ENCODE measurements at regions not wholly inside any gene's neighbourhood (a gene's known extent, or its start where the extent isn't known, plus 50 kb on each side); places are given as distances from the start of the nearest gene placed in this dataset.

- in situ Hi-C loops (cut with MboI; ENCODE audit: low sequenced_read_pairs) (no loop called here), dilution Hi-C loops (cut with HindIII; ENCODE audit: low sequenced_read_pairs, unreplicated experiment) (no loop called here), intact Hi-C loops (cut with micrococcal nuclease) (no loop called here)
- H3K9ac ChIP-seq (ENCODE audit: low read depth, low read length): no peak overlapping the region
- no peak overlapping the region for H3K4me3 ChIP-seq (ENCODE audit: insufficient read depth, low read depth, low read length)
- DNase-seq (no peak), ATAC-seq (ENCODE audit: low read depth) (no peak)
- H4K5ac ChIP-seq (ENCODE audit: low read depth, low read length): no peak overlapping the region
- no peak overlapping the region for H2BK5ac ChIP-seq (ENCODE audit: low read depth, low read length, poor library complexity, severe bottlenecking)
- CTCF ChIA-PET: no interaction called here
- H4K8ac ChIP-seq (ENCODE audit: low read depth in 2 of 2, low read length in 2 of 2): no peak overlapping the region
- BruUV-seq (replicated peaks): no TSS peak
- H3K79me1 ChIP-seq (ENCODE audit: low read depth in 1 of 2, low read length in 2 of 2): no peaks in the 10 kb centered on the region
- WGBS, 2 experiments (ENCODE audit: extremely low coverage in 2 of 2, insufficient read length in 1 of 2): no CpG with 5 or more reads among the region's 1 CpG
- H3K4me1 ChIP-seq (ENCODE audit: control insufficient read depth, insufficient read depth, low read length): no peaks in the 10 kb centered on the region
- no peaks in the 10 kb centered on the region for H3K9me1 ChIP-seq (ENCODE audit: insufficient read depth, low read length)
- POLR2A ChIA-PET (ENCODE audit: unreplicated experiment): no interaction called here
- no peaks in the 10 kb centered on the region for H3K9me3 ChIP-seq (ENCODE audit: control insufficient read depth, insufficient read depth, low read length)
- H3K14ac ChIP-seq (replicated peaks; ENCODE audit: low read depth, low read length): no peak overlapping the region
- no peak overlapping the region for H2BK15ac ChIP-seq (ENCODE audit: low read depth, low read length)
- no peak overlapping the region for H3K18ac ChIP-seq (ENCODE audit: low read depth, low read length)
- H3K27ac ChIP-seq (ENCODE audit: insufficient read depth, low read length): no peak overlapping the region
- H2AK9ac ChIP-seq (replicated peaks; ENCODE audit: low read depth, low read length, poor library complexity): no peak overlapping the region
- no peaks in the 10 kb centered on the region for H4K20me1 ChIP-seq (ENCODE audit: insufficient read depth, low read length)
- no peak overlapping the region for H3K4me2 ChIP-seq (ENCODE audit: low read depth, low read length)
- no peak overlapping the region for H3K4ac ChIP-seq (ENCODE audit: low read depth, low read length)
- H2BK20ac ChIP-seq (ENCODE audit: low read depth, low read length): no peak overlapping the region
- H3K56ac ChIP-seq (ENCODE audit: extremely low read depth, insufficient read depth, low read length): no peak overlapping the region
- no peak overlapping the region for H2AK5ac ChIP-seq (ENCODE audit: low read depth, low read length)
- H3K36me3 ChIP-seq (ENCODE audit: control insufficient read depth, insufficient read depth, low read length): no peaks in the 10 kb centered on the region
- H2AFZ ChIP-seq (replicated peaks; ENCODE audit: low read length, poor library complexity): no peak overlapping the region
- TF ChIP-seq POLR2A (IDR thresholded peaks at IDR 0.05; ENCODE audit: low read depth, low read length) (no peak), CTCF (conservative IDR thresholded peaks at IDR 0.05; ENCODE audit: low read depth, low read length) (no peak), MXI1 (IDR thresholded peaks at IDR 0.05; ENCODE audit: borderline replicate concordance, low read depth, low read length) (no peak), RFX5 (IDR thresholded peaks at IDR 0.05; ENCODE audit: low read depth, low read length) (no peak), FOS (IDR thresholded peaks at IDR 0.05; ENCODE audit: low read depth, low read length) (no peak), SMC3 (IDR thresholded peaks at IDR 0.05; ENCODE audit: low read depth, low read length) (no peak), RAD21 (IDR thresholded peaks at IDR 0.05; ENCODE audit: low read length) (no peak), MAZ (IDR thresholded peaks at IDR 0.05; ENCODE audit: borderline replicate concordance, low read depth, low read length) (no peak), BHLHE40 (IDR thresholded peaks at IDR 0.05; ENCODE audit: low read depth, low read length) (no peak), NFE2L2 (IDR thresholded peaks at IDR 0.05; ENCODE audit: low read depth, low read length) (no peak), MAFK (IDR thresholded peaks at IDR 0.05; ENCODE audit: low read depth, low read length) (no peak)
- H2BK120ac ChIP-seq (ENCODE audit: low read depth, low read length): no peak overlapping the region
- H3K23ac ChIP-seq (ENCODE audit: low read depth, low read length): no peak overlapping the region
- H3K27me3 ChIP-seq (ENCODE audit: control insufficient read depth, insufficient read depth, low read length): no peaks in the 10 kb centered on the region
- no peak overlapping the region for H4K91ac ChIP-seq (ENCODE audit: insufficient read depth, low read depth, low read length)
These were observed 677.4 kb downstream of the ZNF385D start for GRCh38 chr3:21073561-21073960.
